GM23248 (cell line): ENCODE measurements at regions not wholly inside any gene's neighbourhood (a gene's known extent, or its start where the extent isn't known, plus 50 kb on each side); places are given as distances from the start of the nearest gene placed in this dataset.
"Not testable (repeated sequence)": the region's sequence is repeated elsewhere in the genome, so short reads cannot be mapped to it uniquely, and the experiment has no call there.

Source experiments
- DNase-seq: peaks from one replicate; pipeline ENCODE4 v3.0.0-alpha.2; 2015
- H2AFZ ChIP-seq: fragments of 200-600 bp; sonication (generic); 2 replicates; pipeline ENCODE4 v1.6.1; 2016; ENCODE audit warnings: antibody characterized with exemption
- H3F3A ChIP-seq: fragments of 200-600 bp; sonication (generic); 2 replicates; pipeline ENCODE4 v1.6.1; 2016; ENCODE audit warnings: mild to moderate bottlenecking, antibody characterized with exemption, mixed run types; ENCODE audit not compliant: insufficient read depth
- H3K27ac ChIP-seq: fragments of 200-600 bp; sonication (generic); 2 replicates; pipeline ENCODE4 v1.5.1; 2016; ENCODE audit warnings: mild to moderate bottlenecking
- H3K27me3 ChIP-seq: fragments of 200-600 bp; sonication (generic); replicated peaks from 2 replicates; pipeline ENCODE4 v1.6.1; 2016; ENCODE audit warnings: mild to moderate bottlenecking; ENCODE audit not compliant: insufficient read depth
- H3K36me3 ChIP-seq: fragments of 200-600 bp; sonication (generic); 2 replicates; pipeline ENCODE4 v1.6.1; 2016; ENCODE audit warnings: low read depth, mild to moderate bottlenecking
- H3K4me1 ChIP-seq: fragments of 200-600 bp; sonication (generic); 2 replicates; pipeline ENCODE4 v1.6.1; 2016; ENCODE audit warnings: mild to moderate bottlenecking; ENCODE audit not compliant: insufficient read depth
- H3K4me2 ChIP-seq: fragments of 200-600 bp; sonication (generic); one replicate; pipeline ENCODE4 v1.6.1; 2016; ENCODE audit warnings: mild to moderate bottlenecking; ENCODE audit not compliant: unreplicated experiment
- H3K4me3 ChIP-seq: fragments of 200-600 bp; sonication (generic); 2 replicates; pipeline ENCODE4 v1.5.1; 2016; ENCODE audit warnings: mild to moderate bottlenecking
- H3K79me2 ChIP-seq: fragments of 200-600 bp; sonication (generic); 2 replicates; pipeline ENCODE4 v1.6.1; 2016; ENCODE audit warnings: mild to moderate bottlenecking; ENCODE audit not compliant: insufficient read depth
- H3K9ac ChIP-seq: fragments of 200-600 bp; sonication (generic); 2 replicates; pipeline ENCODE4 v1.6.1; 2016; ENCODE audit warnings: mild to moderate bottlenecking
- H3K9me2 ChIP-seq: fragments of 200-600 bp; sonication (generic); 2 replicates; pipeline ENCODE4 v1.6.1; 2016; ENCODE audit warnings: mixed run types, mild to moderate bottlenecking, moderate library complexity; ENCODE audit not compliant: insufficient read depth
- H3K9me3 ChIP-seq: fragments of 200-600 bp; sonication (generic); one replicate; pipeline ENCODE4 v1.6.1; 2017; ENCODE audit warnings: low read depth
- H4K20me1 ChIP-seq: fragments of 200-600 bp; sonication (generic); 2 replicates; pipeline ENCODE4 v1.6.0; 2016; ENCODE audit not compliant: insufficient read depth
- EZH2 ChIP-seq: fragments of 200-600 bp; sonication (generic); IDR thresholded peaks from 2 replicates; pipeline ENCODE4 v1.6.1; 2018; ENCODE audit warnings: antibody characterized with exemption, mild to moderate bottlenecking; ENCODE audit not compliant: insufficient read depth, poor library complexity, severe bottlenecking
- EZH2phosphoT487 ChIP-seq: fragments of 200-600 bp; sonication (generic); IDR thresholded peaks from 2 replicates; pipeline ENCODE4 v1.6.1; 2018; ENCODE audit warnings: antibody characterized with exemption, moderate library complexity, mild to moderate bottlenecking, low read depth; ENCODE audit not compliant: insufficient read depth
- WGBS, 2 experiments: methylation state at CpG; one replicate each; pipeline ENCODE4 v1.1.6; 2015 to 2017; ENCODE audit warnings: low lambda C conversion rate in 2 of 2, low coverage in 1 of 2; ENCODE audit errors: missing lambda C conversion rate in 2 of 2; 5-methylcytosine and 5-hydroxymethylcytosine counted together
- in situ Hi-C: fragments of 300-500 bp; cut with MboI; formaldehyde crosslinking; loops from 2 replicates; pipeline ENCODE4 v1.15.0; 2020

GRCh38 chrY:13592450-13592849 lies 111.2 kb upstream of the TMSB4Y start:
- no peak overlapping the region for H3K9ac ChIP-seq

GRCh38 chrY:13570931-13571330 lies 91.1 kb upstream of the UTY start:
- H3K9me2 ChIP-seq, H3K4me2 ChIP-seq, DNase-seq, H3K4me3 ChIP-seq, H3K36me3 ChIP-seq, H3F3A ChIP-seq, H3K27me3 ChIP-seq, H4K20me1 ChIP-seq, H3K27ac ChIP-seq, H2AFZ ChIP-seq, H3K9me3 ChIP-seq, H3K4me1 ChIP-seq, H3K9ac ChIP-seq, in situ Hi-C loops, H3K79me2 ChIP-seq: not testable (repeated sequence)
- WGBS, 2 experiments = 13 to 14% methylated on average over 1 to 2 of the region's 2 CpGs

More at GRCh38 chrY:13592450-13592849, 111.2 kb upstream of the TMSB4Y start:
- Histone ChIP-seq H3K4me3 (no peak overlapping the region), H3K9me2 (no peaks in the 10 kb centered on the region), H3K27me3 (no peaks in the 10 kb centered on the region), H3K4me2 (no peak overlapping the region), H2AFZ (no peak overlapping the region), H3K36me3 (no peaks in the 10 kb centered on the region), H4K20me1 (no peaks in the 10 kb centered on the region), H3K9me3 (no peaks in the 10 kb centered on the region), H3F3A (no peaks in the 10 kb centered on the region), H3K27ac (no peak overlapping the region), H3K4me1 (no peaks in the 10 kb centered on the region), H3K79me2 (no peaks in the 10 kb centered on the region)
- no peak for DNase-seq
- TF ChIP-seq EZH2phosphoT487 (no peak), EZH2 (no peak)
- in situ Hi-C loops = no loop called here

GRCh38 chrY:13567186-13567585 lies 87.4 kb upstream of the UTY start:
- Histone ChIP-seq H3F3A (no peaks in the 10 kb centered on the region), H3K9me3 (no peaks in the 10 kb centered on the region), H4K20me1 (no peaks in the 10 kb centered on the region), H3K9ac (no peak overlapping the region), H3K79me2 (no peaks in the 10 kb centered on the region), H2AFZ (no peak overlapping the region), H3K4me2 (no peak overlapping the region), H3K36me3 (no peaks in the 10 kb centered on the region), H3K27me3 (no peaks in the 10 kb centered on the region), H3K4me3 (no peak overlapping the region), H3K27ac (no peak overlapping the region), H3K9me2 (no peaks in the 10 kb centered on the region), H3K4me1 (no peaks in the 10 kb centered on the region)
- 0 to 17% methylated on average over 1 of the region's 1 CpG for WGBS, 2 experiments
- DNase-seq = no peak
- TF ChIP-seq EZH2 (no peak), EZH2phosphoT487 (no peak)
- in situ Hi-C loops = no loop called here

GRCh38 chrY:13554949-13555348 lies 75.1 kb upstream of the UTY start:
- H3K27ac ChIP-seq = no peak overlapping the region
- H3F3A ChIP-seq = no peaks in the 10 kb centered on the region
- H3K9ac ChIP-seq = no peak overlapping the region
- H4K20me1 ChIP-seq = no peaks in the 10 kb centered on the region
- in situ Hi-C loops = no loop called here
- H3K9me3 ChIP-seq = no peaks in the 10 kb centered on the region
- DNase-seq = no peak
- no peak overlapping the region for H3K4me2 ChIP-seq
- no peaks in the 10 kb centered on the region for H3K4me1 ChIP-seq
- H3K9me2 ChIP-seq = no peaks in the 10 kb centered on the region
- H3K27me3 ChIP-seq = no peaks in the 10 kb centered on the region
- WGBS, 2 experiments = 0% methylated on average over 1 of the region's 1 CpG; no CpG with 5 or more reads in 1 of the 2 experiments
- no peaks in the 10 kb centered on the region for H3K79me2 ChIP-seq
- no peaks in the 10 kb centered on the region for H3K36me3 ChIP-seq
- H3K4me3 ChIP-seq = no peak overlapping the region
- no peak overlapping the region for H2AFZ ChIP-seq
- no peak for TF ChIP-seq EZH2
- no peak for TF ChIP-seq EZH2phosphoT487

- Histone ChIP-seq H3K9me2 (no peaks in the 10 kb centered on the region), H3K27me3 (no peaks in the 10 kb centered on the region), H3K27ac (no peak overlapping the region), H3K9ac (no peak overlapping the region), H3F3A (no peaks in the 10 kb centered on the region), H3K4me2 (no peak overlapping the region), H4K20me1 (no peaks in the 10 kb centered on the region), H3K79me2 (no peaks in the 10 kb centered on the region), H3K9me3 (no peaks in the 10 kb centered on the region), H2AFZ (no peak overlapping the region), H3K4me1 (no peaks in the 10 kb centered on the region), H3K36me3 (no peaks in the 10 kb centered on the region), H3K4me3 (no peak overlapping the region)
- in situ Hi-C loops = no loop called here
- peak; percentile 1 for DNase-seq
- 46 to 48% methylated on average over 9 of the region's 9 CpGs for WGBS, 2 experiments
- TF ChIP-seq EZH2phosphoT487 (no peak), EZH2 (no peak)
Measured at GRCh38 chrY:13552393-13553116, 72.7 kb upstream of the UTY start.
